Caco-2 (cell line): ENCODE measurements at regions not wholly inside any gene's neighbourhood (a gene's known extent, or its start where the extent isn't known, plus 50 kb on each side); places are given as distances from the start of the nearest gene placed in this dataset.
"Not testable (repeated sequence)": the region's sequence is repeated elsewhere in the genome, so short reads cannot be mapped to it uniquely, and the experiment has no call there.

Source experiments
- BruUV-seq: library from RNA; stranded (reverse); fragments of 400-500 nt; replicated peaks from 2 replicates; lab custom pipeline; 2021; lab: Mats Ljungman, UMichigan
- CTCF ChIA-PET: fragments of 300-600 bp; sonication (Branson Sonifier 250); formaldehyde crosslinking; loops from one replicate; lab custom pipeline; 2022; ENCODE audit warnings: antibody characterized with exemption; lab: Charles Lee
- POLR2A ChIA-PET: fragments of 300-600 bp; sonication (Branson Sonifier 250); formaldehyde crosslinking; loops from one replicate; lab custom pipeline; 2022; ENCODE audit warnings: antibody characterized with exemption; lab: Charles Lee
- DNase-seq, 2 experiments: peaks; one replicate each; pipeline versions ENCODE4 v3.0.0 to v3.0.0-alpha.2; 2020 to 2022
- H3K27me3 ChIP-seq: replicated peaks from 2 replicates; pipeline ENCODE4 v1.6.0; 2011; ENCODE audit warnings: low read length; ENCODE audit not compliant: control insufficient read depth, insufficient read depth
- H3K36me3 ChIP-seq: 2 replicates; pipeline ENCODE4 v1.5.1; 2011; ENCODE audit warnings: low read length; ENCODE audit not compliant: control insufficient read depth, insufficient read depth
- H3K4me1 ChIP-seq: fragments of 250-450 bp; sonication (Bioruptor Pico); 2 replicates; pipeline ENCODE4 v1.5.1; 2020; ENCODE audit warnings: mild to moderate bottlenecking
- H3K4me3 ChIP-seq: 2 replicates; pipeline ENCODE4 v1.5.1; 2011; ENCODE audit warnings: low read depth, mild to moderate bottlenecking, control low read depth, low read length
- H3K9me3 ChIP-seq: fragments of 250-450 bp; sonication (Bioruptor Pico); 2 replicates; pipeline ENCODE4 v1.5.1; 2020; ENCODE audit warnings: mild to moderate bottlenecking, moderate library complexity
- H3K27ac Mint-ChIP-seq: one replicate; pipeline ENCODE4 v1.8.0; 2022; ENCODE audit warnings: mixed read lengths; ENCODE audit not compliant: unreplicated experiment
- H3K27me3 Mint-ChIP-seq: one replicate; pipeline ENCODE4 v1.8.0; 2022; ENCODE audit warnings: mixed read lengths; ENCODE audit not compliant: insufficient read depth, unreplicated experiment
- H3K36me3 Mint-ChIP-seq: one replicate; pipeline ENCODE4 v1.8.0; 2022; ENCODE audit warnings: mild to moderate bottlenecking, mixed read lengths; ENCODE audit not compliant: insufficient read depth, unreplicated experiment
- H3K4me1 Mint-ChIP-seq: one replicate; pipeline ENCODE4 v1.8.0; 2022; ENCODE audit warnings: low read depth, mixed read lengths; ENCODE audit not compliant: unreplicated experiment
- H3K4me3 Mint-ChIP-seq: one replicate; pipeline ENCODE4 v1.8.0; 2022; ENCODE audit warnings: mild to moderate bottlenecking, moderate library complexity, mixed read lengths; ENCODE audit not compliant: unreplicated experiment
- H3K9me3 Mint-ChIP-seq: one replicate; pipeline ENCODE4 v1.8.0; 2022; ENCODE audit warnings: mixed read lengths; ENCODE audit not compliant: unreplicated experiment
- CTCF ChIP-seq, 2 experiments: fragments of 200-600 bp in 1 of 2; IDR thresholded peaks; 1 replicate in 1 of 2; 2 replicates in 1 of 2; pipeline versions ENCODE4 v1.5.1 to v1.8.0; 2011 to 2022; ENCODE audit warnings: antibody characterized with exemption in 1 of 2, control low read depth in 1 of 2, inconsistent platforms in 1 of 2, low read depth in 1 of 2, low read length in 1 of 2, mild to moderate bottlenecking in 1 of 2, moderate library complexity in 1 of 2; ENCODE audit not compliant: insufficient read depth in 1 of 2, severe bottlenecking in 1 of 2, unreplicated experiment in 1 of 2
- intact Hi-C: fragments of 100-400 bp; cut with micrococcal nuclease; formaldehyde crosslinking; loops from one replicate; pipeline ENCODE4 v1.10.0; 2022; ENCODE audit not compliant: unreplicated experiment

- H3K27ac Mint-ChIP-seq: no peak overlapping the region
- peaks cover 4% of the 10 kb centered on the region for H3K27me3 Mint-ChIP-seq
- no peaks in the 10 kb centered on the region for H3K9me3 Mint-ChIP-seq
- no peaks in the 10 kb centered on the region for H3K4me1 Mint-ChIP-seq
- H3K27me3 ChIP-seq: no peaks in the 10 kb centered on the region
- POLR2A ChIA-PET: no interaction called here
- no peaks in the 10 kb centered on the region for H3K9me3 ChIP-seq
- H3K4me1 ChIP-seq: no peaks in the 10 kb centered on the region
- intact Hi-C loops: no loop called here
- no TSS peak for BruUV-seq
- no peaks in the 10 kb centered on the region for H3K36me3 ChIP-seq
- no peaks in the 10 kb centered on the region for H3K36me3 Mint-ChIP-seq
- DNase-seq: no peak
- no peak overlapping the region for H3K4me3 ChIP-seq
- H3K4me3 Mint-ChIP-seq: no peak overlapping the region
- TF ChIP-seq CTCF (IDR thresholded peaks at IDR 0.05; ENCODE audit: insufficient read depth in 1 of 2, low read depth in 1 of 2, low read length in 1 of 2, severe bottlenecking in 1 of 2, unreplicated experiment in 1 of 2): no peak
- CTCF ChIA-PET: no interaction called here
Observed at GRCh38 chr13:62387647-62388046, 972.0 kb upstream of the PCDH20 start.

- H3K27me3 Mint-ChIP-seq, POLR2A ChIA-PET: not testable (repeated sequence)
Observed at GRCh38 chr13:62379241-62379640, 963.6 kb upstream of the PCDH20 start.

DNA sequence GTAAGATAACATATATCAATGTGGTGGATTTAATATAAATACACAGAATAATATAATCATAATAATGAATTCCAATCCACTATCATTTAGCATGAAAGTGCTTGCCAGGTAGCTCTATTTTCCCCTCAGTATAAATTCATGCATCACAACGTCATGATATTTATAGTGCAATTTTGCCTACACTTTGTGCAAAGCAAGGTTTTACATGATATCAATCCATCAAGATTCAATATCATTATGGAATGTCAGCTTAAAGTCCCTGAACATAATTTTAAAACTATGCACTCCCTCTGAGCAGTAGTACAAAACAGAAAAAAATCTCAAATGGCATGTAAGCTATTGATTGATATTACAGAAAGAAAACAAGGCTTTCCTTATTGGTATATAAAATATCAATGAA lies 962.2 kb upstream of the PCDH20 start:
- CTCF ChIA-PET: no interaction called here
- intact Hi-C loops: no loop called here
- Histone ChIP-seq H3K4me3 (no peak overlapping the region), H3K36me3 (no peaks in the 10 kb centered on the region), H3K4me1 (no peaks in the 10 kb centered on the region), H3K27me3 (no peaks in the 10 kb centered on the region), H3K9me3 (no peaks in the 10 kb centered on the region)
- Mint-ChIP-seq H3K27ac (no peak overlapping the region), H3K27me3 (no peaks in the 10 kb centered on the region), H3K36me3 (no peaks in the 10 kb centered on the region), H3K9me3 (no peaks in the 10 kb centered on the region), H3K4me1 (no peaks in the 10 kb centered on the region), H3K4me3 (no peak overlapping the region)
- no TSS peak for BruUV-seq
- no peak for TF ChIP-seq CTCF (IDR thresholded peaks at IDR 0.05; ENCODE audit: insufficient read depth in 1 of 2, low read depth in 1 of 2, low read length in 1 of 2, severe bottlenecking in 1 of 2, unreplicated experiment in 1 of 2)
- DNase-seq: no peak
- POLR2A ChIA-PET: no interaction called here

More at GRCh38 chr13:62379241-62379640, 963.6 kb upstream of the PCDH20 start:
- H3K36me3 ChIP-seq, H3K36me3 Mint-ChIP-seq, H3K4me1 Mint-ChIP-seq, intact Hi-C loops, H3K9me3 ChIP-seq, H3K27me3 ChIP-seq, H3K4me3 ChIP-seq, H3K9me3 Mint-ChIP-seq, H3K4me3 Mint-ChIP-seq, BruUV-seq, CTCF ChIA-PET, DNase-seq, H3K27ac Mint-ChIP-seq, H3K4me1 ChIP-seq: not testable (repeated sequence)

GRCh38 chr13:62375653-62376052 lies 960.0 kb upstream of the PCDH20 start:
- no peaks in the 10 kb centered on the region for H3K9me3 ChIP-seq
- BruUV-seq: no TSS peak
- POLR2A ChIA-PET: no interaction called here
- Mint-ChIP-seq H3K36me3 (no peaks in the 10 kb centered on the region), H3K9me3 (no peaks in the 10 kb centered on the region), H3K4me1 (no peaks in the 10 kb centered on the region), H3K27me3 (no peaks in the 10 kb centered on the region), H3K27ac (no peak overlapping the region), H3K4me3 (no peak overlapping the region)
- no peak for TF ChIP-seq CTCF (IDR thresholded peaks at IDR 0.05; ENCODE audit: insufficient read depth in 1 of 2, low read depth in 1 of 2, low read length in 1 of 2, severe bottlenecking in 1 of 2, unreplicated experiment in 1 of 2)
- intact Hi-C loops: no loop called here
- CTCF ChIA-PET: no interaction called here
- H3K36me3 ChIP-seq: no peaks in the 10 kb centered on the region
- DNase-seq: no peak
- H3K4me1 ChIP-seq: no peaks in the 10 kb centered on the region
- no peak overlapping the region for H3K4me3 ChIP-seq
- H3K27me3 ChIP-seq: no peaks in the 10 kb centered on the region
